SK-N-SH (cell line): ENCODE measurements at regions not wholly inside any gene's neighbourhood (a gene's known extent, or its start where the extent isn't known, plus 50 kb on each side); places are given as distances from the start of the nearest gene placed in this dataset.

Experiments used
- CTCF ChIA-PET: fragments of 300-600, 350-600 bp; formaldehyde crosslinking; extraction: SDS; loops from one replicate; lab custom pipeline; 2021; lab: Yijun Ruan, JAX
- POLR2A ChIA-PET: fragments of 350-600 bp; sonication (Branson Sonifier 250); formaldehyde crosslinking; extraction: SDS; loops from one replicate; lab custom pipeline; 2020; ENCODE audit warnings: antibody characterized with exemption, inconsistent platforms; lab: Yijun Ruan, JAX
- DNase-seq: peaks from one replicate; pipeline ENCODE4 v3.0.0; 2012
- H2AFZ ChIP-seq: fragments of 200-600 bp; sonication (generic); 2 replicates; pipeline ENCODE4 v1.8.1; 2016; ENCODE audit warnings: antibody characterized with exemption, mild to moderate bottlenecking, low read depth
- H3F3A ChIP-seq: fragments of 200-600 bp; sonication (generic); replicated peaks from 2 replicates; pipeline ENCODE3; 2016; ENCODE audit warnings: antibody characterized with exemption, mild to moderate bottlenecking; ENCODE audit not compliant: insufficient read depth
- H3K27ac ChIP-seq, 2 experiments: fragments of 200-500 bp in 1 of 2; fragments of 200-600 bp in 1 of 2; sonication (Bioruptor generic) in 1 of 2; sonication (generic), shearing (Covaris generic) in 1 of 2; 2 replicates each; pipeline versions ENCODE4 v1.5.1 to v1.6.1; 2014 to 2016; ENCODE audit warnings: low read depth in 2 of 2, inconsistent platforms in 1 of 2, low read length in 1 of 2, mild to moderate bottlenecking in 1 of 2, mixed read lengths in 1 of 2
- H3K27me3 ChIP-seq: fragments of 200-600 bp; sonication (generic), shearing (Covaris generic); 2 replicates; pipeline ENCODE4 v1.6.1; 2016; ENCODE audit warnings: mixed run types; ENCODE audit not compliant: insufficient read depth
- H3K36me3 ChIP-seq, 2 experiments: fragments of 200-500 bp in 1 of 2; fragments of 200-600 bp in 1 of 2; sonication (Bioruptor generic) in 1 of 2; sonication (generic) in 1 of 2; replicated peaks in 1 of 2; 2 replicates each; pipeline versions ENCODE3 to v1.5.1; 2014 to 2016; ENCODE audit warnings: low read length in 1 of 2, mild to moderate bottlenecking in 1 of 2; ENCODE audit not compliant: insufficient read depth in 2 of 2, control insufficient read depth in 1 of 2
- H3K4me1 ChIP-seq, 2 experiments: fragments of 200-500 bp in 1 of 2; fragments of 200-600 bp in 1 of 2; sonication (Bioruptor generic) in 1 of 2; sonication (generic), shearing (Covaris generic) in 1 of 2; 2 replicates each; pipeline versions ENCODE4 v1.5.1 to v1.6.1; 2014 to 2016; ENCODE audit warnings: low read depth in 1 of 2, low read length in 1 of 2, mixed run types in 1 of 2; ENCODE audit not compliant: insufficient read depth in 2 of 2, control insufficient read depth in 1 of 2
- H3K4me2 ChIP-seq: fragments of 200-600 bp; sonication (generic), shearing (Covaris generic); 2 replicates; pipeline ENCODE4 v1.6.1; 2017; ENCODE audit warnings: mixed run types
- H3K4me3 ChIP-seq, 2 experiments: fragments of 200-500 bp in 1 of 2; fragments of 200-600 bp in 1 of 2; sonication (Bioruptor generic) in 1 of 2; sonication (generic), shearing (Covaris generic) in 1 of 2; 2 replicates each; pipeline versions ENCODE4 v1.5.1 to v1.8.1; 2014 to 2016; ENCODE audit warnings: low read depth in 2 of 2, inconsistent platforms in 1 of 2, low read length in 1 of 2, mild to moderate bottlenecking in 1 of 2, mixed read lengths in 1 of 2, moderate library complexity in 1 of 2
- H3K79me2 ChIP-seq: fragments of 200-600 bp; sonication (generic); 2 replicates; pipeline ENCODE4 v1.8.1; 2017; ENCODE audit warnings: mild to moderate bottlenecking; ENCODE audit not compliant: insufficient read depth
- H3K9ac ChIP-seq: fragments of 200-600 bp; sonication (generic); 2 replicates; pipeline ENCODE4 v1.6.1; 2017; ENCODE audit warnings: mixed run types
- H3K9me2 ChIP-seq: fragments of 200-600 bp; sonication (generic); 2 replicates; pipeline ENCODE4 v1.6.1; 2017; ENCODE audit warnings: mixed run types
- H3K9me3 ChIP-seq: fragments of 200-600 bp; sonication (generic); 2 replicates; pipeline ENCODE4 v1.6.1; 2017; ENCODE audit warnings: mixed run types, mild to moderate bottlenecking, moderate library complexity
- H4K20me1 ChIP-seq: fragments of 200-600 bp; sonication (generic); 2 replicates; pipeline ENCODE4 v1.6.1; 2017; ENCODE audit warnings: mild to moderate bottlenecking, mixed run types; ENCODE audit not compliant: insufficient read depth
- CHD2 ChIP-seq: fragments of 150-350 bp; IDR thresholded peaks from 2 replicates; pipeline ENCODE4 v1.6.1; 2018; ENCODE audit warnings: low read length; ENCODE audit not compliant: partially characterized antibody
- ELF1 ChIP-seq: IDR thresholded peaks from 2 replicates; pipeline ENCODE4 v1.4.0; 2012
- EP300 ChIP-seq, 2 experiments: IDR thresholded peaks; 2 replicates each; pipeline versions ENCODE4 v1.4.0 to v1.6.1; 2012; ENCODE audit warnings: borderline replicate concordance in 1 of 2, low read depth in 1 of 2, low read length in 1 of 2
- FOSL2 ChIP-seq: IDR thresholded peaks from 2 replicates; pipeline ENCODE4 v1.4.0; 2012; ENCODE audit warnings: low read depth, mild to moderate bottlenecking, moderate library complexity, borderline replicate concordance
- GATA2 ChIP-seq: sonication (generic); formaldehyde crosslinking; IDR thresholded peaks from 2 replicates; pipeline ENCODE4 v1.5.0; 2020; ENCODE audit warnings: mild to moderate bottlenecking, missing genetic modification reagents
- JUND ChIP-seq: IDR thresholded peaks from 2 replicates; pipeline ENCODE4 v1.4.0; 2012
- MEF2A ChIP-seq: IDR thresholded peaks from 2 replicates; pipeline ENCODE4 v1.4.0; 2012; ENCODE audit warnings: low read depth, borderline replicate concordance
- MXI1 ChIP-seq: IDR thresholded peaks from 2 replicates; pipeline ENCODE4 v1.6.1; 2012; ENCODE audit warnings: mild to moderate bottlenecking, low read depth, low read length, improper control_type of control experiment
- NFIC ChIP-seq: IDR thresholded peaks from 2 replicates; pipeline ENCODE4 v1.4.0; 2012; ENCODE audit warnings: borderline replicate concordance
- PBX3 ChIP-seq: IDR thresholded peaks from 2 replicates; pipeline ENCODE4; 2012
- POLR2AphosphoS5 ChIP-seq: IDR thresholded peaks from 2 replicates; pipeline ENCODE4 v1.6.1; 2012; ENCODE audit warnings: low read depth, low read length
- RCOR1 ChIP-seq: fragments of 150-350 bp; IDR thresholded peaks from 2 replicates; pipeline ENCODE4 v1.6.1; 2017; ENCODE audit warnings: antibody characterized with exemption, low read length
- SIN3A ChIP-seq: IDR thresholded peaks from 2 replicates; pipeline ENCODE4 v1.6.1; 2012; ENCODE audit warnings: low read depth, mild to moderate bottlenecking, low read length, moderate library complexity, borderline replicate concordance
- USF1 ChIP-seq: IDR thresholded peaks from 2 replicates; pipeline ENCODE4 v1.4.0; 2012; ENCODE audit warnings: low read depth, borderline replicate concordance
- USF2 ChIP-seq: fragments of 150-350 bp; IDR thresholded peaks from 2 replicates; pipeline ENCODE4 v1.6.1; 2017; ENCODE audit warnings: antibody characterized with exemption, low read length, low read depth, borderline replicate concordance
- WGBS: methylation state at CpG from one replicate; pipeline ENCODE4 v1.1.6; 2017; ENCODE audit warnings: low lambda C conversion rate; 5-methylcytosine and 5-hydroxymethylcytosine counted together
- TF ChIP-seq, protein P1 (sequence below): IDR thresholded peaks from 2 replicates; pipeline ENCODE4 v1.6.1; 2012; ENCODE audit warnings: mild to moderate bottlenecking, low read depth, low read length, moderate library complexity
- TF ChIP-seq, protein P2 (sequence below): fragments of 150-350 bp; IDR thresholded peaks from 2 replicates; pipeline ENCODE4 v1.6.1; 2016; ENCODE audit warnings: mild to moderate bottlenecking, low read depth, low read length
- TF ChIP-seq, protein P3 (sequence below): IDR thresholded peaks from 2 replicates; pipeline ENCODE4 v1.4.0; 2012; ENCODE audit warnings: low read depth

DNA sequence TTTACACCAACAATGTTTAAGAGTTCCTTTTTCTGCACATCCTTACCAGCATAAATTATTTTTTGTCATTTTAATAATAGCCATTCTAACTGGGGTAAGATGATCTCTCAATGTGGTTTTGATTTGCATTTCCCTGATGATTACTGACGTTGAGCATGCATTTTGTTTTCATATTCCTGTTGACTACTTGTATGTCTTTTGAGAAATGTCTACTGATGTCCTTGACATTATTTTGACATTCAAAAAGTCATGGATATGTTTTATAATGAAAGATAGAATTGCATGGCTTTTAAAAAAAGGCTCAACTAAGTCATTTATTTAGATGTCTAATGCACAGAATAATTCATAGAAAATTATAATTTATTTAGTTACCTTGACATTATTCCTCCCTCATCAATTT is 381.6 kb upstream of the C9orf72 start:
- H3K36me3 ChIP-seq: no peaks in the 10 kb centered on the region
- H3K4me3 ChIP-seq: no peak overlapping the region
- H3K9me2 ChIP-seq: no peaks in the 10 kb centered on the region
- TF ChIP-seq PBX3: no peak
- TF ChIP-seq CHD2: no peak
- no peak for TF ChIP-seq RCOR1
- no peak for TF ChIP-seq GATA2 (CRISPR knock-in tag)
- no peak for TF ChIP-seq SIN3A
- TF ChIP-seq EP300 (IDR thresholded peaks at IDR 0.05; ENCODE audit: borderline replicate concordance in 1 of 2, low read depth in 1 of 2, low read length in 1 of 2): no peak
- TF ChIP-seq MEF2A: no peak
- no peak for TF ChIP-seq USF2
- TF ChIP-seq, protein P1, sequence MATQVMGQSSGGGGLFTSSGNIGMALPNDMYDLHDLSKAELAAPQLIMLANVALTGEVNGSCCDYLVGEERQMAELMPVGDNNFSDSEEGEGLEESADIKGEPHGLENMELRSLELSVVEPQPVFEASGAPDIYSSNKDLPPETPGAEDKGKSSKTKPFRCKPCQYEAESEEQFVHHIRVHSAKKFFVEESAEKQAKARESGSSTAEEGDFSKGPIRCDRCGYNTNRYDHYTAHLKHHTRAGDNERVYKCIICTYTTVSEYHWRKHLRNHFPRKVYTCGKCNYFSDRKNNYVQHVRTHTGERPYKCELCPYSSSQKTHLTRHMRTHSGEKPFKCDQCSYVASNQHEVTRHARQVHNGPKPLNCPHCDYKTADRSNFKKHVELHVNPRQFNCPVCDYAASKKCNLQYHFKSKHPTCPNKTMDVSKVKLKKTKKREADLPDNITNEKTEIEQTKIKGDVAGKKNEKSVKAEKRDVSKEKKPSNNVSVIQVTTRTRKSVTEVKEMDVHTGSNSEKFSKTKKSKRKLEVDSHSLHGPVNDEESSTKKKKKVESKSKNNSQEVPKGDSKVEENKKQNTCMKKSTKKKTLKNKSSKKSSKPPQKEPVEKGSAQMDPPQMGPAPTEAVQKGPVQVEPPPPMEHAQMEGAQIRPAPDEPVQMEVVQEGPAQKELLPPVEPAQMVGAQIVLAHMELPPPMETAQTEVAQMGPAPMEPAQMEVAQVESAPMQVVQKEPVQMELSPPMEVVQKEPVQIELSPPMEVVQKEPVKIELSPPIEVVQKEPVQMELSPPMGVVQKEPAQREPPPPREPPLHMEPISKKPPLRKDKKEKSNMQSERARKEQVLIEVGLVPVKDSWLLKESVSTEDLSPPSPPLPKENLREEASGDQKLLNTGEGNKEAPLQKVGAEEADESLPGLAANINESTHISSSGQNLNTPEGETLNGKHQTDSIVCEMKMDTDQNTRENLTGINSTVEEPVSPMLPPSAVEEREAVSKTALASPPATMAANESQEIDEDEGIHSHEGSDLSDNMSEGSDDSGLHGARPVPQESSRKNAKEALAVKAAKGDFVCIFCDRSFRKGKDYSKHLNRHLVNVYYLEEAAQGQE: no peak
- no peak for TF ChIP-seq FOSL2
- TF ChIP-seq JUND: no peak
- no peak for TF ChIP-seq ELF1
- TF ChIP-seq MXI1: no peak
- TF ChIP-seq, protein P2, sequence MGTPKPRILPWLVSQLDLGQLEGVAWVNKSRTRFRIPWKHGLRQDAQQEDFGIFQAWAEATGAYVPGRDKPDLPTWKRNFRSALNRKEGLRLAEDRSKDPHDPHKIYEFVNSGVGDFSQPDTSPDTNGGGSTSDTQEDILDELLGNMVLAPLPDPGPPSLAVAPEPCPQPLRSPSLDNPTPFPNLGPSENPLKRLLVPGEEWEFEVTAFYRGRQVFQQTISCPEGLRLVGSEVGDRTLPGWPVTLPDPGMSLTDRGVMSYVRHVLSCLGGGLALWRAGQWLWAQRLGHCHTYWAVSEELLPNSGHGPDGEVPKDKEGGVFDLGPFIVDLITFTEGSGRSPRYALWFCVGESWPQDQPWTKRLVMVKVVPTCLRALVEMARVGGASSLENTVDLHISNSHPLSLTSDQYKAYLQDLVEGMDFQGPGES: no peak
- TF ChIP-seq, protein P3, sequence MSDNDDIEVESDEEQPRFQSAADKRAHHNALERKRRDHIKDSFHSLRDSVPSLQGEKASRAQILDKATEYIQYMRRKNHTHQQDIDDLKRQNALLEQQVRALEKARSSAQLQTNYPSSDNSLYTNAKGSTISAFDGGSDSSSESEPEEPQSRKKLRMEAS: no peak
- no peak for TF ChIP-seq POLR2AphosphoS5
- TF ChIP-seq USF1: no peak
- TF ChIP-seq NFIC: no peak
- no peaks in the 10 kb centered on the region for H3K4me1 ChIP-seq
- no peaks in the 10 kb centered on the region for H3K27me3 ChIP-seq
- 43% methylated on average over 1 of the region's 1 CpG for WGBS
- H3K4me2 ChIP-seq: no peak overlapping the region
- H2AFZ ChIP-seq: no peak overlapping the region
- ChIA-PET CTCF (no interaction called here), POLR2A (no interaction called here)
- no peak overlapping the region for H3K27ac ChIP-seq
- DNase-seq: no peak
- no peaks in the 10 kb centered on the region for H3K79me2 ChIP-seq
- no peak overlapping the region for H3K9ac ChIP-seq
- no peaks in the 10 kb centered on the region for H4K20me1 ChIP-seq
- no peaks in the 10 kb centered on the region for H3K9me3 ChIP-seq
- no peaks in the 10 kb centered on the region for H3F3A ChIP-seq
